Stromal cell of bone marrow (primary cell): ENCODE measurements at regions not wholly inside any gene's neighbourhood (a gene's known extent, or its start where the extent isn't known, plus 50 kb on each side); places are given as distances from the start of the nearest gene placed in this dataset.
"Not testable (repeated sequence)": the region's sequence is repeated elsewhere in the genome, so short reads cannot be mapped to it uniquely, and the experiment has no call there.

Experiments
- DNase-seq: peaks from one replicate; pipeline ENCODE4 v3.0.0-alpha.2; 2012; ENCODE audit warnings: low read depth

GRCh38 chr13:81382246-81382645, 1041.3 kb upstream of the SPRY2 start:
- DNase-seq, result no peak

- DNase-seq, result no peak
These were observed 1040.6 kb upstream of the SPRY2 start for GRCh38 chr13:81381560-81381959.

- no peak for DNase-seq
These were observed 1038.3 kb upstream of the SPRY2 start for GRCh38 chr13:81379183-81379582.

- DNase-seq, result no peak
These were observed 1037.0 kb upstream of the SPRY2 start for GRCh38 chr13:81377921-81378320.

GRCh38 chr13:81375709-81376108, 1034.8 kb upstream of the SPRY2 start:
- no peak for DNase-seq

GRCh38 chr13:81362711-81363110, 1021.8 kb upstream of the SPRY2 start:
- DNase-seq, result not testable (repeated sequence)

- DNase-seq, result no peak
These were observed 1009.1 kb upstream of the SPRY2 start for GRCh38 chr13:81350056-81350455.

GRCh38 chr13:81340118-81341069, 999.5 kb upstream of the SPRY2 start:
- DNase-seq, result not testable (repeated sequence)

- not testable (repeated sequence) for DNase-seq
These were observed 998.7 kb upstream of the SPRY2 start for GRCh38 chr13:81339666-81340065.

GRCh38 chr13:81334481-81334880, 993.6 kb upstream of the SPRY2 start:
- DNase-seq, result no peak

GRCh38 chr13:81326913-81327312, 986.0 kb upstream of the SPRY2 start:
- no peak for DNase-seq

GRCh38 chr13:81320516-81320915, 979.6 kb upstream of the SPRY2 start:
- DNase-seq, result no peak

- DNase-seq, result no peak
These were observed 978.4 kb upstream of the SPRY2 start for GRCh38 chr13:81319351-81319750.

- DNase-seq, result no peak
These were observed 977.5 kb upstream of the SPRY2 start for GRCh38 chr13:81318231-81319019.

GRCh38 chr13:81314461-81314860, 973.5 kb upstream of the SPRY2 start:
- no peak for DNase-seq

GRCh38 chr13:81305928-81306327, 965.0 kb upstream of the SPRY2 start:
- DNase-seq, result no peak

GRCh38 chr13:81304121-81304659, 963.3 kb upstream of the SPRY2 start:
- DNase-seq, result no peak

- no peak for DNase-seq
These were observed 961.8 kb upstream of the SPRY2 start for GRCh38 chr13:81302677-81303076.

GRCh38 chr13:81302125-81302524, 961.2 kb upstream of the SPRY2 start:
- DNase-seq, result no peak

- no peak for DNase-seq
These were observed 954.3 kb upstream of the SPRY2 start for GRCh38 chr13:81295177-81295576.

- DNase-seq, result no peak
These were observed 952.8 kb upstream of the SPRY2 start for GRCh38 chr13:81293594-81294164.

GRCh38 chr13:81283561-81283960, 942.6 kb upstream of the SPRY2 start:
- DNase-seq, result no peak
